HFF-Myc (cell line): ENCODE measurements at regions not wholly inside any gene's neighbourhood (a gene's known extent, or its start where the extent isn't known, plus 50 kb on each side); places are given as distances from the start of the nearest gene placed in this dataset.

ENCODE experiments used
- DNase-seq: peaks from one replicate; pipeline ENCODE4 v3.0.0-alpha.2; 2011; ENCODE audit warnings: low read depth; ENCODE audit errors: extremely low read depth
- H3K4me3 ChIP-seq: replicated peaks from 2 replicates; pipeline ENCODE4 v1.5.1; 2011; ENCODE audit warnings: low read depth, mild to moderate bottlenecking, control low read depth, low read length
- TF ChIP-seq, protein P1 (sequence below): IDR thresholded peaks from 2 replicates; pipeline ENCODE4 v1.5.1; 2012; ENCODE audit warnings: mild to moderate bottlenecking, low read depth, low read length, control low read depth; ENCODE audit errors: missing control alignments

GRCh38 chr1:200334661-200335256 is 75.1 kb downstream of the ZNF281 start:
- H3K4me3 ChIP-seq = no peak overlapping the region
- DNase-seq = no peak
- TF ChIP-seq, protein P1, sequence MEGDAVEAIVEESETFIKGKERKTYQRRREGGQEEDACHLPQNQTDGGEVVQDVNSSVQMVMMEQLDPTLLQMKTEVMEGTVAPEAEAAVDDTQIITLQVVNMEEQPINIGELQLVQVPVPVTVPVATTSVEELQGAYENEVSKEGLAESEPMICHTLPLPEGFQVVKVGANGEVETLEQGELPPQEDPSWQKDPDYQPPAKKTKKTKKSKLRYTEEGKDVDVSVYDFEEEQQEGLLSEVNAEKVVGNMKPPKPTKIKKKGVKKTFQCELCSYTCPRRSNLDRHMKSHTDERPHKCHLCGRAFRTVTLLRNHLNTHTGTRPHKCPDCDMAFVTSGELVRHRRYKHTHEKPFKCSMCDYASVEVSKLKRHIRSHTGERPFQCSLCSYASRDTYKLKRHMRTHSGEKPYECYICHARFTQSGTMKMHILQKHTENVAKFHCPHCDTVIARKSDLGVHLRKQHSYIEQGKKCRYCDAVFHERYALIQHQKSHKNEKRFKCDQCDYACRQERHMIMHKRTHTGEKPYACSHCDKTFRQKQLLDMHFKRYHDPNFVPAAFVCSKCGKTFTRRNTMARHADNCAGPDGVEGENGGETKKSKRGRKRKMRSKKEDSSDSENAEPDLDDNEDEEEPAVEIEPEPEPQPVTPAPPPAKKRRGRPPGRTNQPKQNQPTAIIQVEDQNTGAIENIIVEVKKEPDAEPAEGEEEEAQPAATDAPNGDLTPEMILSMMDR = no peak

DNA sequence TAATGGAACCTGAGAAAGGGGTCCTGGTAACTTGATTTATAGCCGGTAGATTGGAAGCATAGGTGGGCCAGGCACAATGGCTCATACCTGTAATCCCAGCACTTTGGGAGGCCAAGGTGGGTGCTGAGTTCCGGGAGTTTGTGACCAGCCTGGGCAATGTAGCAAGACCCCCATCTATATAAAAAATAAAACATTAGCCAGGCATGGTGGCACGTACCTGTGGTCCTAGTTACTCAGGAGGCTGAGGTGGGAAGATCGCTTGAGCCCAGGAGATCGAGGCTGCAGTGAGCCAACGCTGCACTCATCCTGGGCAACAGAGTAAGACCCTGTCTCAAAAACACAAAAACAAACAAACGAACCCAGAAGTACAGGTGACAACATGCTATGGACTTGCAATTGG is 76.5 kb downstream of the ZNF281 start:
- TF ChIP-seq, protein P1 = no peak
- no peak overlapping the region for H3K4me3 ChIP-seq
- DNase-seq = no peak

DNA sequence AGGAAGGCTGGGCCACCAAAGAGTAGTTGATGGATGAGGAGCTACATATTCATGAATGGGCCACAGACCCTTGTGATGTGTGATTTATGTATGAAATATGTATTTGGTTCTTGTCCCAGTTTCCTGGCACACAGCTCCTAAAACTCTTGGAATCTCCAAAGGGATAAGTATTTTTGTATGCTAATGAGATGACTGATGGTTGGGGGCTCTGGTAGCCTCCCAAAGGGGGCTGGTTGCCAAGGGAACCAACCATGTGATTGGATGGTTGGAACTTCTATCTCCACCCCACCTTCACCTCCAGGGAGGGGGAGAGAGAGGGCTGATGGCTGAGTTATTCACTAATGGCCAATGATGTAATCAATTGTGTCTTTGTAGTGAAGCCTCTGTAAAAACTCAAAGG is 77.1 kb downstream of the ZNF281 start:
- DNase-seq = no peak
- TF ChIP-seq, protein P1 = no peak
- no peak overlapping the region for H3K4me3 ChIP-seq

- DNase-seq = no peak
- TF ChIP-seq, protein P1 = no peak
- H3K4me3 ChIP-seq = no peak overlapping the region
Measured at GRCh38 chr1:200330741-200331428, 79.0 kb downstream of the ZNF281 start.

DNA sequence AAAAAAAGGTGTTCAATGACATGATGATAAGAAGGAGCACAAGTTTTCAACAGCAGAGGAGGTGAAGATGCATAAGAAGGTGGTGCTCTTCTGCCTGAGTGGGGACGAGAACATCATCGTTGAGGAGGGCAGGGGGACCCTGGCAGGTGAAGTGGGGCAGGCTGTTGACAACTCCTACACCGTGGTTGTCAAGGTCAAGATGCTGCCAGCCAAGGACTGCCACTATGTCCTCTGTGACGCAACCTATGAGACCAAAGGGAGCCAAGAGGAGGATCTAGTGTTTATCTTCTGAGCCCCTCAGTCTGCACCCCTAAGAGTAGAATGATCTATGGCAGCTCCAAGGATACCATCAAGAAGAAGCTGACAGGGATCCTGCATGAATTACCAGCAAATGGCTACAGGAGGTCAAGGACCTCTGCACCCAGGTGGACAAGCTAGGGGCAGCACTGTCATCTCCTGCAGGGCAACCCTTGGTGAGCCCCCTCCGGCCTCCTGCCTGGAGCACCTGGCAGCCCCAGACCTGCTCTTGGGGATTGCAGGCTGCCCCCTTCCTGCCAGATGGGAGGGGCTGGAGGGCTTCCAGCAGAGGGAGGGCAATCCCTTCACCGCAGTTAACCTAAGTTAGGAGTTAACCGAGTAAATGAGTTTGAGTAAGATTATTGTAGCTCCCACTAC is 80.5 kb downstream of the ZNF281 start:
- DNase-seq = no peak
- TF ChIP-seq, protein P1 = no peak
- H3K4me3 ChIP-seq = no peak overlapping the region

- TF ChIP-seq, protein P1 = no peak
- H3K4me3 ChIP-seq = no peak overlapping the region
- DNase-seq = no peak
Measured at GRCh38 chr1:200328379-200328778, 81.5 kb downstream of the ZNF281 start.
